PC-3 (cell line): ENCODE measurements at regions not wholly inside any gene's neighbourhood (a gene's known extent, or its start where the extent isn't known, plus 50 kb on each side); places are given as distances from the start of the nearest gene placed in this dataset.

Source experiments
- ATAC-seq: fragments of 200-7000 bp; cut with Tn5 transposase; 2 replicates; pipeline ENCODE4 v1.9.1; 2020; ENCODE audit warnings: mild to moderate bottlenecking, moderate library complexity
- BruUV-seq: library from RNA; stranded (reverse); fragments of 400-500 nt; replicated peaks from 2 replicates; lab custom pipeline; 2021; lab: Mats Ljungman, UMichigan
- CTCF ChIA-PET: fragments of 300-600 bp; sonication (Branson Sonifier 250); formaldehyde crosslinking; loops from one replicate; lab custom pipeline; 2022; ENCODE audit warnings: antibody characterized with exemption; lab: Charles Lee
- POLR2A ChIA-PET: fragments of 300-600 bp; sonication (Branson Sonifier 250); formaldehyde crosslinking; loops from one replicate; lab custom pipeline; 2022; ENCODE audit warnings: antibody characterized with exemption; ENCODE audit not compliant: unreplicated experiment; lab: Charles Lee
- DNase-seq: peaks from one replicate; pipeline ENCODE4 v3.0.0-alpha.2; 2015
- H2AFZ ChIP-seq: fragments of 300-600 bp; sonication (generic); 2 replicates; pipeline ENCODE4 v1.6.0; 2016; ENCODE audit warnings: antibody characterized with exemption, low read length
- H3F3A ChIP-seq: fragments of 300-600 bp; sonication (generic); one replicate; pipeline ENCODE4 v1.6.0; 2017; ENCODE audit warnings: antibody characterized with exemption, low read length, control low read depth, mild to moderate bottlenecking; ENCODE audit not compliant: unreplicated experiment
- H3K27ac ChIP-seq: fragments of 300-600 bp; sonication (generic); 2 replicates; pipeline ENCODE4 v1.5.1; 2016; ENCODE audit warnings: mild to moderate bottlenecking, low read length
- H3K27me3 ChIP-seq: fragments of 300-600 bp; sonication (generic); 2 replicates; pipeline ENCODE4 v1.6.1; 2016; ENCODE audit warnings: low read length, mixed read lengths
- H3K36me3 ChIP-seq: fragments of 300-600 bp; sonication (generic); 2 replicates; pipeline ENCODE4 v1.6.1; 2016; ENCODE audit warnings: low read depth, mixed run types, low read length, mixed read lengths
- H3K4me1 ChIP-seq: fragments of 300-600 bp; sonication (generic); 2 replicates; pipeline ENCODE4 v1.5.1; 2016; ENCODE audit warnings: low read length; ENCODE audit not compliant: insufficient read depth
- H3K4me2 ChIP-seq: fragments of 300-600 bp; sonication (generic); 2 replicates; pipeline ENCODE4 v1.6.0; 2016; ENCODE audit warnings: low read length
- H3K4me3 ChIP-seq: fragments of 300-600 bp; sonication (generic); 2 replicates; pipeline ENCODE4 v1.5.1; 2016; ENCODE audit warnings: mild to moderate bottlenecking, low read length, mixed read lengths
- H3K79me2 ChIP-seq: fragments of 300-600 bp; sonication (generic); 2 replicates; pipeline ENCODE4 v1.6.1; 2017; ENCODE audit warnings: low read length, mixed read lengths
- H3K9ac ChIP-seq: fragments of 300-600 bp; sonication (generic); 2 replicates; pipeline ENCODE4 v1.6.0; 2016; ENCODE audit warnings: mild to moderate bottlenecking, low read length
- H3K9me2 ChIP-seq: fragments of 300-600 bp; sonication (generic); replicated peaks from 2 replicates; pipeline ENCODE4 v1.6.1; 2016; ENCODE audit warnings: mixed run types, low read length, mixed read lengths
- H3K9me3 ChIP-seq: fragments of 300-600 bp; sonication (generic); 2 replicates; pipeline ENCODE4 v1.6.1; 2016; ENCODE audit warnings: low read length, mixed read lengths
- H4K20me1 ChIP-seq: fragments of 300-600 bp; sonication (generic); 2 replicates; pipeline ENCODE4 v1.6.1; 2016; ENCODE audit warnings: low read length, mixed read lengths
- EZH2 ChIP-seq: fragments of 300-600 bp; sonication (generic); IDR thresholded peaks from one replicate; pipeline ENCODE4 v1.6.1; 2017; ENCODE audit warnings: antibody characterized with exemption, mild to moderate bottlenecking, low read length; ENCODE audit not compliant: unreplicated experiment
- EZH2phosphoT487 ChIP-seq: fragments of 300-600 bp; sonication (generic); IDR thresholded peaks from 2 replicates; pipeline ENCODE4 v1.6.1; 2018; ENCODE audit warnings: mild to moderate bottlenecking, antibody characterized with exemption, low read length, borderline replicate concordance
- intact Hi-C: fragments of 100-400 bp; cut with micrococcal nuclease; formaldehyde crosslinking; loops from 2 replicates; pipeline ENCODE4 v1.9.0; 2023
- TF ChIP-seq, protein P1 (sequence below): fragments of 300-600 bp; sonication (generic); conservative IDR thresholded peaks from 2 replicates; pipeline ENCODE4 v1.5.1; 2017; ENCODE audit warnings: antibody characterized with exemption, low read depth, mild to moderate bottlenecking, low read length

DNA sequence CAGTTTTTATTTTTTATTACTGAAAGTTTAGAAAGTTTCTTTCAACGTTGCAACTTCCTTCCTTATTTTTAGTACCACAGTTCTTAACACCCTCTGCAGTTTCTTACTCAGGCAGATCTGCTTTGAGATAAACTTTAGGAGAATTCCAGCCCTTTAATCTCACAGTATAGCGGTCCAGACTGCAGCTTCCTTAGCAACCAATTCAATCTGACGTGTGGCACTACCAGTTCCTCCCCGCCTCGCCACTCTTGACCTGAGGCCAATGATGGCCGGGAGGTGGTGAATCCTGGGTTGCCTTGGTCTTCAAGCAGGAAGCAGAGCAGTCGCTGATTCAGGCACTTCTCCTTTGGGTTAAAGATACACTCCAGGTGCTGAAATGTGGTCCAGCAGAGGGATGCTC lies 334.3 kb upstream of the TRPC7 start:
- Histone ChIP-seq H2AFZ (no peak overlapping the region), H3K36me3 (no peaks in the 10 kb centered on the region), H3K27ac (no peak overlapping the region), H3K9ac (no peak overlapping the region), H3K4me1 (peaks cover 15% of the 10 kb centered on the region), H3K4me2 (no peak overlapping the region), H3K9me2 (no peaks in the 10 kb centered on the region), H3F3A (no peaks in the 10 kb centered on the region), H3K9me3 (no peaks in the 10 kb centered on the region), H3K4me3 (no peak overlapping the region), H4K20me1 (no peaks in the 10 kb centered on the region), H3K79me2 (no peaks in the 10 kb centered on the region), H3K27me3 (no peaks in the 10 kb centered on the region)
- TF ChIP-seq EZH2 (no peak), EZH2phosphoT487 (no peak)
- TF ChIP-seq, protein P1, sequence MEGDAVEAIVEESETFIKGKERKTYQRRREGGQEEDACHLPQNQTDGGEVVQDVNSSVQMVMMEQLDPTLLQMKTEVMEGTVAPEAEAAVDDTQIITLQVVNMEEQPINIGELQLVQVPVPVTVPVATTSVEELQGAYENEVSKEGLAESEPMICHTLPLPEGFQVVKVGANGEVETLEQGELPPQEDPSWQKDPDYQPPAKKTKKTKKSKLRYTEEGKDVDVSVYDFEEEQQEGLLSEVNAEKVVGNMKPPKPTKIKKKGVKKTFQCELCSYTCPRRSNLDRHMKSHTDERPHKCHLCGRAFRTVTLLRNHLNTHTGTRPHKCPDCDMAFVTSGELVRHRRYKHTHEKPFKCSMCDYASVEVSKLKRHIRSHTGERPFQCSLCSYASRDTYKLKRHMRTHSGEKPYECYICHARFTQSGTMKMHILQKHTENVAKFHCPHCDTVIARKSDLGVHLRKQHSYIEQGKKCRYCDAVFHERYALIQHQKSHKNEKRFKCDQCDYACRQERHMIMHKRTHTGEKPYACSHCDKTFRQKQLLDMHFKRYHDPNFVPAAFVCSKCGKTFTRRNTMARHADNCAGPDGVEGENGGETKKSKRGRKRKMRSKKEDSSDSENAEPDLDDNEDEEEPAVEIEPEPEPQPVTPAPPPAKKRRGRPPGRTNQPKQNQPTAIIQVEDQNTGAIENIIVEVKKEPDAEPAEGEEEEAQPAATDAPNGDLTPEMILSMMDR: no peak
- no TSS peak for BruUV-seq
- POLR2A ChIA-PET: no interaction called here
- ATAC-seq: no peak
- intact Hi-C loops: loop anchor here (5.0 to 10.0 kb wide), 2 partner anchors 33 to 325 kb away; no protein-coding TSS in a partner anchor
- DNase-seq: no peak
- CTCF ChIA-PET: no interaction called here

DNA sequence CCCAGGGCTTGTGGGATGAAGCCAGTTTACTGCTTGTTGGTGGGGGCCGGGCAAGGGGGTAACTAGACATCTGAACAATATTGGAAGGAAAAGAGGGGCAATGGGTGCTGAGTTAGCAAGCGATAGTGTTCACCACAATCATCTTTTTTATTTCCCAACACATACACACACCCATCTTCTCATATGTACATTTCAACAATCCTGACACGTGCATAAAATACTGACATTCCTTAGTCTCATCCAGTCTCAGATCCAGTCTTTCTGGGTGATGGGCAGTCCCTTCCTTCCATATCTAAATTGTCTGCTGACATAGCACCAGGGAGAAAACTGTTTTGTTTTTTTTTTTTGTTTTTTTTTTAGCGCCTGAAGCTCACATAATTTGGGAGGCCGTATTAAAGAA lies 333.6 kb upstream of the TRPC7 start:
- no TSS peak for BruUV-seq
- Histone ChIP-seq H3K36me3 (no peaks in the 10 kb centered on the region), H3K79me2 (no peaks in the 10 kb centered on the region), H3K4me3 (no peak overlapping the region), H3K9me3 (no peaks in the 10 kb centered on the region), H3K4me2 (no peak overlapping the region), H3K27ac (no peak overlapping the region), H2AFZ (no peak overlapping the region), H3K9ac (no peak overlapping the region), H3F3A (no peaks in the 10 kb centered on the region), H3K27me3 (no peaks in the 10 kb centered on the region), H3K4me1 (peaks cover 15% of the 10 kb centered on the region), H4K20me1 (no peaks in the 10 kb centered on the region), H3K9me2 (no peaks in the 10 kb centered on the region)
- ATAC-seq (no peak), DNase-seq (no peak)
- POLR2A ChIA-PET: no interaction called here
- TF ChIP-seq EZH2phosphoT487: no peak
- no peak for TF ChIP-seq EZH2
- TF ChIP-seq, protein P1: no peak
- intact Hi-C loops: loop anchor here (5.0 to 10.0 kb wide), 2 partner anchors 33 to 324 kb away; no protein-coding TSS in a partner anchor
- CTCF ChIA-PET: no interaction called here

DNA sequence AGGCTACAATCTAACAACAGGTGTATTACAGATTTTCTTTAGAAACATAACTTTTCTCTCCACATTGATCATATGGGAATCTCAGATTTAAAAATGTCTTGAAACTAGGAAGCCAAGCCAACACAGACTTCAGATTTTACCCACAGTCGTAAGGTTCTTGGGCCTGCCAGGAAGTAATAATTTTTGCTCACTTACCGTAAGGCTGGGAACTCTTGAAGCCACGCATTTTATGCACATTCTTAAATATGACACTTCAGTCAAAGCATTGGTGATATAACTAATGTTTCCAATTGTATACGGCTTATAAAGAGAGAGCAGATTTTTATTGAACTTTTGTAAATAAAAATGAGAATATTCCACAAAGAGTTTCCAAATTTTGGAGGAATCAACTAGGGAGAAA lies 328.9 kb upstream of the TRPC7 start:
- CTCF ChIA-PET: no interaction called here
- BruUV-seq: no TSS peak
- no peak overlapping the region for H3K4me2 ChIP-seq

More for the DNA sequence above, 328.9 kb upstream of the TRPC7 start:
- H3K9me3 ChIP-seq: peaks cover 5% of the 10 kb centered on the region; the same call in 1 of the 2 replicates
- H3K4me1 ChIP-seq: peaks cover 5% of the 10 kb centered on the region; the same call in 1 of the 2 replicates
- H3K9ac ChIP-seq: no peak overlapping the region
- no peaks in the 10 kb centered on the region for H4K20me1 ChIP-seq
- DNase-seq (no peak), ATAC-seq (no peak)
- intact Hi-C loops: loop anchor here (10.0 kb wide), 1 partner anchor 319 kb away; no protein-coding TSS in a partner anchor
- no peaks in the 10 kb centered on the region for H3K79me2 ChIP-seq
- no peaks in the 10 kb centered on the region for H3K36me3 ChIP-seq
- H3K9me2 ChIP-seq: no peaks in the 10 kb centered on the region
- no peaks in the 10 kb centered on the region for H3F3A ChIP-seq
- POLR2A ChIA-PET: no interaction called here
- H3K27me3 ChIP-seq: no peaks in the 10 kb centered on the region
- TF ChIP-seq EZH2phosphoT487: no peak
- no peak for TF ChIP-seq EZH2
- TF ChIP-seq, protein P1: no peak
- H3K27ac ChIP-seq: no peak overlapping the region
- no peak overlapping the region for H2AFZ ChIP-seq
- no peak overlapping the region for H3K4me3 ChIP-seq
